A673 (cell line): ENCODE measurements at regions not wholly inside any gene's neighbourhood (a gene's known extent, or its start where the extent isn't known, plus 50 kb on each side); places are given as distances from the start of the nearest gene placed in this dataset.

Experiments
- CTCF ChIP-seq: fragments of 300-800, 200-600 bp; sonication (generic); conservative IDR thresholded peaks from 2 replicates; pipeline ENCODE4 v1.5.1; 2017; ENCODE audit warnings: low read depth, mild to moderate bottlenecking, antibody characterized with exemption, low read length, moderate library complexity, mixed read lengths
- EZH2 ChIP-seq: fragments of 200-600 bp; sonication (generic); IDR thresholded peaks from 2 replicates; pipeline ENCODE4 v1.6.1; 2017; ENCODE audit warnings: borderline replicate concordance, low read depth, mild to moderate bottlenecking, mixed read lengths, antibody characterized with exemption, low read length; ENCODE audit not compliant: poor library complexity, severe bottlenecking

- TF ChIP-seq CTCF (no peak), EZH2 (no peak)
Measured at GRCh38 chr9:30815585-30815984, 1568.9 kb upstream of the ACO1 start.
